Dermis blood vessel endothelial cell (primary cell): ENCODE measurements at regions not wholly inside any gene's neighbourhood (a gene's known extent, or its start where the extent isn't known, plus 50 kb on each side); places are given as distances from the start of the nearest gene placed in this dataset.
"Not testable (repeated sequence)": the region's sequence is repeated elsewhere in the genome, so short reads cannot be mapped to it uniquely, and the experiment has no call there.

ENCODE experiments used
- DNase-seq: peaks from one replicate; pipeline ENCODE4 v3.0.0; 2010

DNA sequence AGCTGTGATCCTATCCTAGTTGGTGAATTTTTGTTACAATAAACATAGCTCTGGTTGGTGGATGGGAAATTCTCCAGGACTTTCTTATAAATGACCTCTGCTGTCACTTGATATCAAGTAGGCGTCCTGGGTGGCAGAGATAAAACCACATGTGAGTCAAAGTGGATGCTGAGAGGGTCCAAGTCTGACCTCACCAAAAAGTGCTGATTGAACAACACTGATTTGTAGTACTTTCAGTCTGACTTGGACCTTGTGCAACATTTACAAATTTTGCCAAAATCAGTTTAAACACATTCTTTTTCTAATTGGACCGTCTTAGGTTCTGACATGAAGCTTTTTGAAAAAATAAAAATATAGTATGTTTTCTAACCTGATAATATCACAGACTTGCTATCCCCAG, 585.6 kb downstream of the GALC start:
- no peak for DNase-seq

- DNase-seq = no peak
Measured at GRCh38 chr14:87405563-87405962, 587.4 kb downstream of the GALC start.

- no peak for DNase-seq
Measured at GRCh38 chr14:87397499-87397898, 595.5 kb downstream of the GALC start.

DNA sequence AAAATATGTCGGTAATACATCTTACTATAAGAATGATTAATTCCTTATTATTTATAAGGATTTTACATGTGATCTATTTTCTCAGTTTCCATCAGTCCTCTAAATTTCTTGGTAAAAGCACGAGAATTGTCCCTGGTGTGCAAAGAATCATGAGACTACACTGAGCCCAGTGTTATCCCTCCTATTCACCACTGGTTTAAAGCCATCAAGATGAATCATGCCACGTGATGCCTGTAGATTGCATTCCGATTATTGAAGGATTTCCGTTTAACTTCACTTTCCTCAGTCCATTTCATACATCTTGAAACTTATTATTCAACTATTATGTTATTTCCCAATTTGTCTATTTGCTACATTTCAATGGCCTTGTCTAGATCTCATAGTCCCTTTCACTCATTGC, 601.9 kb downstream of the GALC start:
- no peak for DNase-seq

DNA sequence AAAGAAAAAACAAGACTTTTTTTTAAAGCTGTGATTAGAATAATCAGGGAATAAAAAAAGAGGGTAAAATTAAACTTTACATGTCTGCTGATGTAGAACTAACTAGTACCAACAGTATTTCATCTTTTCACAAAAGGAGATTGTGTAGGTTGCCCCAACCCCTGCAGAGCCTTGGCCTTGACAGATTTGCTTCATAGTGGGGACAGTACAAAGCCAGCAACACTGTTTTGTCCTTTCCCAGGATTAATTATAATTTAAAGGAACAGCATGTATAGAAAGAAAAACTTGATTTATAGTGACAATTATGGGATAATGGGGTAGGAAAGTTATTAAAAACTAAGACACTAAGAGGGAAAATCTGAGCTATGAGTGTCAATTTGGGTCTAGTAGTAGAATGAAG, 604.0 kb downstream of the GALC start:
- DNase-seq = no peak

GRCh38 chr14:87387806-87388205, 605.2 kb downstream of the GALC start:
- no peak for DNase-seq

- DNase-seq = no peak
Measured at GRCh38 chr14:87386524-87386923, 606.5 kb downstream of the GALC start.

- DNase-seq = no peak
Measured at GRCh38 chr14:87380054-87380453, 612.9 kb downstream of the GALC start.

- DNase-seq = no peak
Measured at GRCh38 chr14:87368751-87369150, 624.2 kb downstream of the GALC start.

GRCh38 chr14:87360246-87360645, 632.7 kb downstream of the GALC start:
- not testable (repeated sequence) for DNase-seq

- no peak for DNase-seq
Measured at GRCh38 chr14:87351007-87351406, 642.0 kb downstream of the GALC start.

GRCh38 chr14:87349921-87350320, 643.1 kb downstream of the GALC start:
- no peak for DNase-seq

GRCh38 chr14:87343652-87344051, 649.3 kb downstream of the GALC start:
- no peak for DNase-seq

GRCh38 chr14:87334997-87335685, 657.8 kb downstream of the GALC start:
- DNase-seq = no peak

DNA sequence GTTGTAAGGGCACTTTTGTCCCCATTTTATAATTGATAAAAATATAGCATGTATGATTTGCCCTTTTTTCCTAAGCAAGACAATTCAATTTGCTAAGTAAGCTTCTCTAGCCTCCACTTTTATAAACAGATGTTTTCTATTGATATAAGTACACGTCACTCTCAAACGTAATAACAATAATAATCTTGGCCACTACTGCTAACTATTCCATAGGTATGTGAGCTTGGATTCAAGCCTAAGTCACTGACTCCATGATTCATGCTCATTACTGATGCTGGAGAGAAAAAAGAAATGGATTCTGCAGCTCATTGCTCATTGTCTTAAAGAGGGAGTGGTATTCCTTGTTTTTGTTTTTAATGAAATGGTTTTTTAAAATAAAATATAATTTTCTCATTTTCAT, 661.0 kb downstream of the GALC start:
- no peak for DNase-seq

GRCh38 chr14:87325741-87326140, 667.2 kb downstream of the GALC start:
- DNase-seq = no peak

GRCh38 chr14:87323191-87323590, 669.8 kb downstream of the GALC start:
- no peak for DNase-seq

DNA sequence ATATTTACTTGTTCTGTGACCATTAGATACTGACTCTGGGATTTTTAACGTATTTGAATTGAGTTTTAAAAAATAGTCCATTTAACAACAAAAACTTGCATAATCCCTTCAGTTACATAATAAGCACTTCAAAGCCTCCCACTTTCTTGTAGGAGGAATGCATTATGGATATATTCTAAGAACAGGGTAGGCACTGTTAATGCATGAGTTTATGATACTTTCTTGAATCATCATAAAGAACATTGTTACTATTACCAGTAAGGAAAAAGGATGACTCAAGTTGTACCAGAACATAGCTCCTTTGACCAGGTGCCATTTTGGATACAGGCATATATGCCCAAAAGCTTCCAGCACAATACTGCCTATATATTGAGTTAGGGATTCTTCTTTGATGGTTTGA, 671.4 kb downstream of the GALC start:
- DNase-seq = no peak

DNA sequence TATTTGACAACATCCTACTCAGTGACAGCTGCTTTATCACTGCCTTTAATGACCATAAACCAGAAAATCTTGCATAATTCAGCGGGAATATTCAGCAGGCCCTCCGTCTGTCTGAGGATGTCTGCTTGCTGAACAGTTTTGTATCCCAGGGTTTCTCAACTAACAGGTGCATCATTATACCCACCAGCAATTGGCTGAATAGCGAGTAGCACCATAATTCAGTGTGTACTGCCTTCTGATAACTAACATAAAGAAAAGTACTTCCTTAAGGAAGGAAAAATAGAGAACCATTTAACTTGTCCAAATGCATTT, 680.1 kb downstream of the GALC start:
- no peak for DNase-seq

DNA sequence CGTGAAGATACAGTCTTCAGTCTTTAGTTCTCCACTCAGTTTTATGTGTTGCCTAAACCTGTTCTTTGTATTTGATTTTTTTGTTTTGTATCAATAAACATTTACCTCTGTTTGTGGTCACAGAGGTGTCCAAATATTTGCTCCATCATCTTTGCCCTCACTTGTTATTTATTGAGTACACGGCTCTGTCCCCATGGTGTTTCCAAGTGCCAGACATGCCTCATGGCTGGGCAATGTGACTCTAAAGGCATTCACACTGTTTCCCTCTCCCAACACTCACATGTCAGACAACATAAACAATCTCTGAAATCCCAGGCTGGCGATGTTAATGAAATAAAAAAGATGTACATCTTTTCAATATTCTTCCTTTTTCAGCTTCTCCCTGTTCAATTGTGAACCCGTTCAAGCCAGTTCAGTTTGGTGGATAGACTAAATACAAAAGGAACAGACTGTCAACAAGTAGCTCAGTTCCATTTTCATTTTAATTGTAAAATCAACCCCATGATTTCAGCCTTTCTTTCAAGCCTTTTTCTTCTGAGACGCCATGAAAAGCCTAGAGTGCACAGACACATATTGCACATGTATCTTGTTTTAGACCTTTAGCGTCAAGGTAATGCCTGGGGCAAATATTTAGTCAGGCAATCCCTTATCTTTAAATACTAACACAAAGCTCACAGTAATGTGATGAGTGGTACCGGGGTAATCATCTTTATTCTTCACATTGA, 680.7 kb downstream of the GALC start:
- DNase-seq = no peak

DNA sequence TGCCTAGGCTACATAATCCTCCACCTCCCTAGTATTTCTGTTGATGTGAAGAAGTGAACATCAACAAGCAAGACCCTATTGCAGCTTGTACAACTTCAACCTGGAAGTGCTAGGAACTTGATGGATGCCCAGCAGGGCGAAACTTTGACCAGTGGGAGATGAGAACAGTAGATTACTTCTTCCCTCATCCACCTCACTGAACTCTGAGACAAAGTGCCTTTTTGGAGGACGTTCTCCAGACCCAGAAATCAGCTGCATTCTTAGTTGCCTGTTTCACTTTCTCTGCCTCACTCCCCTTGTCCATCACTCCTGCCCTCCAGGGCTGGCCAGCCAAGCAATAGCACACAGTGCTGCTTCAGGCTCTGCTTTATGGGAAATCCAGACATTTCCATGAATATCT, 683.4 kb downstream of the GALC start:
- no peak for DNase-seq

- no peak for DNase-seq
Measured at GRCh38 chr14:87306409-87307168, 686.4 kb downstream of the GALC start.

GRCh38 chr14:87305345-87305744, 687.6 kb downstream of the GALC start:
- DNase-seq = no peak

- DNase-seq = no peak
Measured at GRCh38 chr14:87304404-87304803, 688.6 kb downstream of the GALC start.
